ENCODE measurements at regions not wholly inside any gene's neighbourhood (a gene's known extent, or its start where the extent isn't known, plus 50 kb on each side); places are given as distances from the start of the nearest gene placed in this dataset.

- TF ChIP-seq POLR2A (IDR thresholded peaks at IDR 0.05; ENCODE audit: low read length) (no peak), GATA1 (IDR thresholded peaks at IDR 0.05; ENCODE audit: low read depth, low read length) (no peak)
These were observed 83.9 kb downstream of the THNSL2 start for GRCh38 chr2:88253997-88254396.

All from erythroblast (primary cell).